IMR-90 (cell line): ENCODE measurements at regions not wholly inside any gene's neighbourhood (a gene's known extent, or its start where the extent isn't known, plus 50 kb on each side); places are given as distances from the start of the nearest gene placed in this dataset.
A peak's percentile ranks its signal among the peaks of the same experiment; 100 is the strongest.

Experiments used
- ATAC-seq: fragments of 200-7000 bp; cut with Tn5 transposase; 2 replicates; pipeline ENCODE4 v1.9.1; 2020; ENCODE audit warnings: low read depth, mild to moderate bottlenecking, moderate library complexity
- BruUV-seq: library from RNA; stranded (reverse); fragments of 400-500 nt; replicated peaks from 2 replicates; lab custom pipeline; 2021; lab: Mats Ljungman, UMichigan
- CTCF ChIA-PET: fragments of 300-600 bp; formaldehyde crosslinking; extraction: SDS; loops from one replicate; lab custom pipeline; 2021; ENCODE audit warnings: antibody characterized with exemption; lab: Yijun Ruan, JAX
- POLR2A ChIA-PET: fragments of 300-600 bp; sonication (Branson Sonifier 250); formaldehyde crosslinking; loops from one replicate; lab custom pipeline; 2022; ENCODE audit warnings: antibody characterized with exemption; ENCODE audit not compliant: unreplicated experiment; lab: Charles Lee
- DNase-seq: peaks from one replicate; pipeline ENCODE4 v3.0.0; 2013
- H2AFZ ChIP-seq: replicated peaks from 2 replicates; pipeline ENCODE3; 2013; ENCODE audit warnings: low read length, mild to moderate bottlenecking; ENCODE audit not compliant: poor library complexity
- H2AK5ac ChIP-seq: 2 replicates; pipeline ENCODE4 v1.6.1; 2013; ENCODE audit warnings: low read depth, low read length, inconsistent platforms
- H2AK9ac ChIP-seq: replicated peaks from 2 replicates; pipeline ENCODE3; 2013; ENCODE audit warnings: mild to moderate bottlenecking, low read depth, low read length, moderate library complexity; ENCODE audit not compliant: poor library complexity
- H2BK120ac ChIP-seq: 2 replicates; pipeline ENCODE4 v1.6.1; 2013; ENCODE audit warnings: low read depth, low read length, inconsistent platforms
- H2BK15ac ChIP-seq: 3 replicates; pipeline ENCODE4 v1.6.1; 2013; ENCODE audit warnings: low read depth, low read length, inconsistent platforms
- H2BK20ac ChIP-seq: 2 replicates; pipeline ENCODE4 v1.6.1; 2013; ENCODE audit warnings: low read depth, mild to moderate bottlenecking, inconsistent platforms, low read length, moderate library complexity
- H2BK5ac ChIP-seq: 2 replicates; pipeline ENCODE4 v1.6.1; 2013; ENCODE audit warnings: mild to moderate bottlenecking, low read depth, low read length, inconsistent platforms; ENCODE audit not compliant: poor library complexity, severe bottlenecking
- H3K14ac ChIP-seq: replicated peaks from 2 replicates; pipeline ENCODE4 v1.6.1; 2013; ENCODE audit warnings: low read depth, low read length, inconsistent platforms
- H3K18ac ChIP-seq: 2 replicates; pipeline ENCODE4 v1.6.1; 2013; ENCODE audit warnings: low read depth, low read length, control low read depth
- H3K23ac ChIP-seq: 2 replicates; pipeline ENCODE4 v1.6.1; 2013; ENCODE audit warnings: low read depth, low read length, inconsistent platforms
- H3K27ac ChIP-seq: 2 replicates; pipeline ENCODE4 v1.5.1; 2013; ENCODE audit warnings: mild to moderate bottlenecking, control low read depth, low read length; ENCODE audit not compliant: insufficient read depth
- H3K27me3 ChIP-seq: 2 replicates; pipeline ENCODE4 v1.6.1; 2013; ENCODE audit warnings: low read length; ENCODE audit not compliant: control insufficient read depth, insufficient read depth
- H3K36me3 ChIP-seq: 2 replicates; pipeline ENCODE4 v1.6.1; 2013; ENCODE audit warnings: low read length, mixed read lengths; ENCODE audit not compliant: control insufficient read depth, insufficient read depth
- H3K4ac ChIP-seq: 2 replicates; pipeline ENCODE4 v1.6.1; 2013; ENCODE audit warnings: low read depth, low read length, inconsistent platforms
- H3K4me1 ChIP-seq: 2 replicates; pipeline ENCODE4 v1.6.1; 2013; ENCODE audit warnings: low read length, mixed read lengths; ENCODE audit not compliant: control insufficient read depth, insufficient read depth
- H3K4me2 ChIP-seq: 2 replicates; pipeline ENCODE4 v1.6.1; 2013; ENCODE audit warnings: low read depth, mild to moderate bottlenecking, control low read depth, low read length, moderate library complexity
- H3K4me3 ChIP-seq: 2 replicates; pipeline ENCODE4 v1.5.1; 2013; ENCODE audit warnings: low read depth, mild to moderate bottlenecking, control low read depth, low read length, moderate library complexity; ENCODE audit not compliant: insufficient read depth
- H3K56ac ChIP-seq: 2 replicates; pipeline ENCODE4 v1.6.1; 2013; ENCODE audit warnings: low read length, inconsistent platforms; ENCODE audit not compliant: insufficient read depth; ENCODE audit errors: extremely low read depth
- H3K79me1 ChIP-seq, 2 experiments: 2 replicates each; pipeline ENCODE4 v1.6.1; 2013; ENCODE audit warnings: low read length in 2 of 2, inconsistent platforms in 1 of 2, low read depth in 1 of 2
- H3K9ac ChIP-seq: 2 replicates; pipeline ENCODE4 v1.6.1; 2013; ENCODE audit warnings: low read depth, low read length, control low read depth
- H3K9me1 ChIP-seq: 2 replicates; pipeline ENCODE4 v1.6.1; 2013; ENCODE audit warnings: low read length, inconsistent platforms; ENCODE audit not compliant: insufficient read depth
- H3K9me3 ChIP-seq: 2 replicates; pipeline ENCODE4 v1.6.1; 2013; ENCODE audit warnings: low read length; ENCODE audit not compliant: control insufficient read depth, insufficient read depth
- H4K20me1 ChIP-seq: 2 replicates; pipeline ENCODE4 v1.6.1; 2013; ENCODE audit warnings: low read length, inconsistent platforms; ENCODE audit not compliant: insufficient read depth
- H4K5ac ChIP-seq: 2 replicates; pipeline ENCODE4 v1.6.1; 2013; ENCODE audit warnings: mild to moderate bottlenecking, low read depth, low read length, control low read depth
- H4K8ac ChIP-seq, 2 experiments: 2 replicates each; pipeline ENCODE4 v1.6.1; 2013; ENCODE audit warnings: low read depth in 2 of 2, low read length in 2 of 2, control low read depth in 1 of 2, inconsistent platforms in 1 of 2
- H4K91ac ChIP-seq: 2 replicates; pipeline ENCODE4 v1.6.1; 2013; ENCODE audit warnings: low read depth, low read length, inconsistent platforms; ENCODE audit not compliant: insufficient read depth
- CEBPB ChIP-seq: IDR thresholded peaks from 2 replicates; pipeline ENCODE4 v1.6.1; 2012; ENCODE audit warnings: low read depth, low read length, improper control_type of control experiment
- MAZ ChIP-seq: IDR thresholded peaks from 2 replicates; pipeline ENCODE4 v1.6.1; 2012; ENCODE audit warnings: low read depth, mild to moderate bottlenecking, low read length, improper control_type of control experiment, moderate library complexity, borderline replicate concordance
- MXI1 ChIP-seq: IDR thresholded peaks from 2 replicates; pipeline ENCODE4 v1.6.1; 2012; ENCODE audit warnings: low read depth, mild to moderate bottlenecking, low read length, moderate library complexity, borderline replicate concordance
- POLR2A ChIP-seq: IDR thresholded peaks from 2 replicates; pipeline ENCODE4 v1.6.1; 2012; ENCODE audit warnings: mild to moderate bottlenecking, low read depth, low read length
- RAD21 ChIP-seq: IDR thresholded peaks from 2 replicates; pipeline ENCODE4 v1.6.1; 2012; ENCODE audit warnings: low read length, improper control_type of control experiment
- RCOR1 ChIP-seq: IDR thresholded peaks from 2 replicates; pipeline ENCODE4 v1.6.1; 2012; ENCODE audit warnings: mild to moderate bottlenecking, low read length, improper control_type of control experiment; ENCODE audit not compliant: insufficient replicate concordance
- RFX5 ChIP-seq: IDR thresholded peaks from 2 replicates; pipeline ENCODE4 v1.8.0; 2012; ENCODE audit warnings: low read depth, mild to moderate bottlenecking, low read length, moderate library complexity
- SMC3 ChIP-seq: fragments of 150-350 bp; IDR thresholded peaks from 2 replicates; pipeline ENCODE4 v1.6.1; 2016; ENCODE audit warnings: low read depth, mild to moderate bottlenecking, antibody characterized with exemption, low read length, moderate library complexity
- WGBS, 2 experiments: methylation state at CpG; one replicate each; pipeline versions ENCODE4 v1.1.5 to v1.1.7; 2013; ENCODE audit warnings: missing lambda C conversion rate in 2 of 2; ENCODE audit not compliant: insufficient read length in 1 of 2; ENCODE audit errors: extremely low coverage in 2 of 2; 5-methylcytosine and 5-hydroxymethylcytosine counted together
- dilution Hi-C: fragments of 300-500 bp; cut with HindIII; formaldehyde crosslinking; loops from one replicate; pipeline ENCODE4 v1.14.3; 2018; ENCODE audit warnings: low sequenced_read_pairs; ENCODE audit not compliant: unreplicated experiment
- in situ Hi-C: fragments of 300-500 bp; cut with MboI; formaldehyde crosslinking; loops from 3 replicates; pipeline ENCODE4 v1.14.3; 2019; ENCODE audit warnings: low sequenced_read_pairs, inconsistent platforms, mixed read lengths
- intact Hi-C: fragments of 100-400 bp; cut with micrococcal nuclease; formaldehyde crosslinking; loops from 2 replicates; pipeline ENCODE4 v1.10.0; 2022
- TF ChIP-seq, protein P1 (sequence below): conservative IDR thresholded peaks from 2 replicates; pipeline ENCODE4 v1.5.1; 2012; ENCODE audit warnings: mild to moderate bottlenecking, low read depth, low read length, improper control_type of control experiment
- TF ChIP-seq, protein P2 (sequence below): fragments of 150-350 bp; IDR thresholded peaks from 2 replicates; pipeline ENCODE4 v1.6.1; 2016; ENCODE audit warnings: low read depth, mild to moderate bottlenecking, low read length, moderate library complexity, borderline replicate concordance

DNA sequence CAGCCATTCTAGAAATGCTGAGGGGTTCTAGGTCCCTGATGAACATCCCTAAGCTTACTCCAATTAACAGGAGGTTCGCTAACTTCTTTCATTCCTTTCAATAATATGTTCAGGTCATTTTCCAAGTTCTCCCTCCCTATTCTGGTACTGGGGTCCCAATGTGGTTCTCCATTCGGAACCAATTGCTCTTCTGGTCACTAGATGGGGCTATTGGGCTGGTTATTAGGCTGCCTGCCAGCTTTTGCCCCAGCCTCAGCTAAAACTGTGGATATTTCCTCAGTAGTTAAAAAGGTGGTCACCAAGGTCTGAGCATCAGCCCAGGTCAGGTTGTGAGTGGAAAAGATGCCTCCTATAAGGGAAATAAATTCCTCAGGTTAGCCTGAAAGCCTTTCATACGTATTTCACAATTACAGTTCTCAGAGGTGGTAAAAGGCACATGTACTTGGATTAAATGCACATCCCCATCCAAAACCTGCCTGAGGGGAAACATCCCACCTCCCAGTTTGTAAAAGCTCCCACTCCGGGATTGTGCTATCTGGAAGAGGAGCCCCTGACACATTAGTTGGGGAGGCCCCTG is 161.1 kb upstream of the CCDC179 start:
- Histone ChIP-seq H2AFZ (no peak overlapping the region), H2BK5ac (no peak overlapping the region), H3K27ac (no peak overlapping the region), H3K4me3 (no peak overlapping the region), H3K9me1 (peaks cover 4% of the 10 kb centered on the region; the same call in 1 of the 2 replicates), H4K91ac (peak overlapping the region; percentile 81; the same call in 1 of the 2 replicates), H3K14ac (no peak overlapping the region), H3K79me1 (peaks cover 0 to 4% of the 10 kb centered on the region in 2 experiments; a peak in 1 of 4 replicates), H3K9ac (no peak overlapping the region), H3K23ac (no peak overlapping the region), H2BK20ac (peak overlapping the region; percentile 98), H2BK120ac (peak overlapping the region; percentile 76), H3K4me1 (0 out of 2 replicates have a peak, but pooled peaks cover 3% of the 10 kb centered on the region), H3K4me2 (no peak overlapping the region), H2AK5ac (peak overlapping the region; percentile 54; the same call in 1 of the 2 replicates), H3K9me3 (no peaks in the 10 kb centered on the region), H3K27me3 (no peaks in the 10 kb centered on the region), H4K8ac (peak overlapping the region in 1 of 2 experiments; percentile 78; a peak in 1 of 4 replicates), H3K18ac (no peak overlapping the region; the same call in 1 of the 2 replicates), H3K36me3 (no peaks in the 10 kb centered on the region), H3K4ac (peak overlapping the region; percentile 80), H4K20me1 (no peaks in the 10 kb centered on the region), H3K56ac (no peak overlapping the region), H2BK15ac (peak overlapping the region; percentile 40; the same call in 1 of the 3 replicates), H4K5ac (no peak overlapping the region), H2AK9ac (no peak overlapping the region)
- dilution Hi-C loops: no loop called here
- no TSS peak for BruUV-seq
- in situ Hi-C loops: loop anchor here (10.0 to 25.0 kb wide), 2 partner anchors 93 to 1366 kb away; no protein-coding TSS in a partner anchor
- TF ChIP-seq MAZ (no peak), SMC3 (peak; percentile 72), RCOR1 (no peak), RFX5 (no peak), CEBPB (peak; percentile 44), RAD21 (peak; percentile 85), MXI1 (no peak), POLR2A (0 out of 2 replicates have a peak, but pooled peaks have one; percentile 27)
- TF ChIP-seq, protein P1, sequence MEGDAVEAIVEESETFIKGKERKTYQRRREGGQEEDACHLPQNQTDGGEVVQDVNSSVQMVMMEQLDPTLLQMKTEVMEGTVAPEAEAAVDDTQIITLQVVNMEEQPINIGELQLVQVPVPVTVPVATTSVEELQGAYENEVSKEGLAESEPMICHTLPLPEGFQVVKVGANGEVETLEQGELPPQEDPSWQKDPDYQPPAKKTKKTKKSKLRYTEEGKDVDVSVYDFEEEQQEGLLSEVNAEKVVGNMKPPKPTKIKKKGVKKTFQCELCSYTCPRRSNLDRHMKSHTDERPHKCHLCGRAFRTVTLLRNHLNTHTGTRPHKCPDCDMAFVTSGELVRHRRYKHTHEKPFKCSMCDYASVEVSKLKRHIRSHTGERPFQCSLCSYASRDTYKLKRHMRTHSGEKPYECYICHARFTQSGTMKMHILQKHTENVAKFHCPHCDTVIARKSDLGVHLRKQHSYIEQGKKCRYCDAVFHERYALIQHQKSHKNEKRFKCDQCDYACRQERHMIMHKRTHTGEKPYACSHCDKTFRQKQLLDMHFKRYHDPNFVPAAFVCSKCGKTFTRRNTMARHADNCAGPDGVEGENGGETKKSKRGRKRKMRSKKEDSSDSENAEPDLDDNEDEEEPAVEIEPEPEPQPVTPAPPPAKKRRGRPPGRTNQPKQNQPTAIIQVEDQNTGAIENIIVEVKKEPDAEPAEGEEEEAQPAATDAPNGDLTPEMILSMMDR: peak; percentile 81
- TF ChIP-seq, protein P2, sequence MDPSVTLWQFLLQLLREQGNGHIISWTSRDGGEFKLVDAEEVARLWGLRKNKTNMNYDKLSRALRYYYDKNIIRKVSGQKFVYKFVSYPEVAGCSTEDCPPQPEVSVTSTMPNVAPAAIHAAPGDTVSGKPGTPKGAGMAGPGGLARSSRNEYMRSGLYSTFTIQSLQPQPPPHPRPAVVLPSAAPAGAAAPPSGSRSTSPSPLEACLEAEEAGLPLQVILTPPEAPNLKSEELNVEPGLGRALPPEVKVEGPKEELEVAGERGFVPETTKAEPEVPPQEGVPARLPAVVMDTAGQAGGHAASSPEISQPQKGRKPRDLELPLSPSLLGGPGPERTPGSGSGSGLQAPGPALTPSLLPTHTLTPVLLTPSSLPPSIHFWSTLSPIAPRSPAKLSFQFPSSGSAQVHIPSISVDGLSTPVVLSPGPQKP: no peak
- ChIA-PET CTCF (interaction anchor here (0.6 kb wide), 1 partner anchor 1089 kb away, joined by 3 read pairs; no protein-coding TSS in a partner anchor), POLR2A (no interaction called here)
- peak; percentile 51 for DNase-seq
- peak; percentile 86 for ATAC-seq
- WGBS, 2 experiments: no CpG with 5 or more reads among the region's 4 CpGs
- intact Hi-C loops: loop anchor here (2.0 to 10.0 kb wide), 5 partner anchors 91 to 1473 kb away; partner anchors contain the start of gene LUZP2
